Endothelial cell of umbilical vein (primary cell): ENCODE measurements at regions not wholly inside any gene's neighbourhood (a gene's known extent, or its start where the extent isn't known, plus 50 kb on each side); places are given as distances from the start of the nearest gene placed in this dataset.

Experiments used
- BruUV-seq: library from RNA; stranded (reverse); fragments of 400-500 nt; replicated peaks from 2 replicates; lab custom pipeline; 2021; lab: Mats Ljungman, UMichigan
- CTCF ChIA-PET: fragments of 300-600, 350-600 bp; sonication (Branson Sonifier 250); formaldehyde crosslinking; loops from one replicate; lab custom pipeline; 2021; ENCODE audit warnings: antibody characterized with exemption, inconsistent platforms; lab: Charles Lee
- POLR2A ChIA-PET: fragments of 300-600, 350-600 bp; sonication (Branson Sonifier 250); formaldehyde crosslinking; loops from one replicate; lab custom pipeline; 2021; ENCODE audit warnings: antibody characterized with exemption, inconsistent platforms; lab: Charles Lee
- DNase-seq: peaks from one replicate; pipeline ENCODE4 v3.0.0-alpha.2; 2011; ENCODE audit warnings: low read depth, low spot score
- FAIRE-seq: peaks from 2 replicates; lab custom pipeline; 2011; peaks lifted over from hg19 to GRCh38; lab: Jason Lieb, UNC
- H2AFZ ChIP-seq: 2 replicates; pipeline ENCODE4 v1.6.0; 2012; ENCODE audit warnings: low read depth, low read length, control low read depth, inconsistent platforms
- H3K27ac ChIP-seq: 2 replicates; pipeline ENCODE4 v1.5.1; 2011; ENCODE audit warnings: low read depth, mild to moderate bottlenecking, control low read depth, low read length, moderate library complexity; ENCODE audit not compliant: insufficient read depth
- H3K27me3 ChIP-seq, 2 experiments: 2 replicates each; pipeline versions ENCODE4 v1.6.0 to v1.6.1; 2011; ENCODE audit warnings: low read length in 2 of 2, mixed read lengths in 1 of 2; ENCODE audit not compliant: control insufficient read depth in 2 of 2, insufficient read depth in 2 of 2
- H3K36me3 ChIP-seq, 2 experiments: 2 replicates in 1 of 2; 3 replicates in 1 of 2; pipeline ENCODE4 v1.5.1; 2011; ENCODE audit warnings: low read length in 2 of 2, mild to moderate bottlenecking in 1 of 2, moderate library complexity in 1 of 2; ENCODE audit not compliant: control insufficient read depth in 2 of 2, insufficient read depth in 2 of 2; ENCODE audit errors: extremely low read depth in 1 of 2
- H3K4me1 ChIP-seq: 3 replicates; pipeline ENCODE4 v1.5.1; 2011; ENCODE audit warnings: mild to moderate bottlenecking, low read length; ENCODE audit not compliant: control insufficient read depth, insufficient read depth; ENCODE audit errors: extremely low read depth
- H3K4me2 ChIP-seq: 2 replicates; pipeline ENCODE4 v1.6.1; 2011; ENCODE audit warnings: low read length, control low read depth, mixed read lengths; ENCODE audit not compliant: insufficient read depth
- H3K4me3 ChIP-seq, 3 experiments: fragments of 200-600 bp in 1 of 3; sonication (generic), shearing (Covaris generic) in 1 of 3; replicated peaks in 1 of 3; 2 replicates each; pipeline ENCODE4 v1.5.1; 2011 to 2016; ENCODE audit warnings: control low read depth in 3 of 3, low read length in 3 of 3, mild to moderate bottlenecking in 2 of 3, inconsistent platforms in 1 of 3, low read depth in 1 of 3, moderate library complexity in 1 of 3; ENCODE audit not compliant: insufficient read depth in 1 of 3
- H3K79me2 ChIP-seq: 2 replicates; pipeline ENCODE4 v1.6.0; 2012; ENCODE audit warnings: low read length, inconsistent platforms; ENCODE audit not compliant: control insufficient read depth, insufficient read depth
- H3K9ac ChIP-seq: replicated peaks from 2 replicates; pipeline ENCODE3; 2011; ENCODE audit warnings: low read length, control low read depth; ENCODE audit not compliant: insufficient read depth; ENCODE audit errors: extremely low read depth
- H3K9me1 ChIP-seq: replicated peaks from 3 replicates; pipeline ENCODE4 v1.6.0; 2011; ENCODE audit warnings: mild to moderate bottlenecking, low read length; ENCODE audit not compliant: control insufficient read depth, insufficient read depth; ENCODE audit errors: extremely low read depth
- H3K9me3 ChIP-seq: replicated peaks from 2 replicates; pipeline ENCODE4 v1.5.1; 2012; ENCODE audit warnings: low read length, inconsistent platforms; ENCODE audit not compliant: control insufficient read depth, insufficient read depth
- H4K20me1 ChIP-seq: replicated peaks from 2 replicates; pipeline ENCODE3; 2011; ENCODE audit warnings: mild to moderate bottlenecking, low read length; ENCODE audit not compliant: control insufficient read depth, insufficient read depth; ENCODE audit errors: extremely low read depth
- EZH2 ChIP-seq: IDR thresholded peaks from 2 replicates; pipeline ENCODE4 v1.6.1; 2012; ENCODE audit warnings: borderline replicate concordance, low read depth, mild to moderate bottlenecking, moderate library complexity, low read length, inconsistent platforms; ENCODE audit not compliant: severe bottlenecking
- FOS ChIP-seq: IDR thresholded peaks from 2 replicates; pipeline ENCODE4 v1.6.1; 2011; ENCODE audit warnings: mild to moderate bottlenecking, low read length, moderate library complexity, borderline replicate concordance; ENCODE audit not compliant: insufficient read depth
- GATA2 ChIP-seq: IDR thresholded peaks from 2 replicates; pipeline ENCODE4 v1.7.0; 2011; ENCODE audit warnings: low read depth, mild to moderate bottlenecking, moderate library complexity, mixed read lengths, low read length; ENCODE audit not compliant: insufficient read length, insufficient read depth
- JUN ChIP-seq: IDR thresholded peaks from 2 replicates; pipeline ENCODE4 v1.6.1; 2011; ENCODE audit warnings: borderline replicate concordance, low read depth; ENCODE audit not compliant: insufficient read length, insufficient read depth
- MYC ChIP-seq: IDR thresholded peaks from one replicate; pipeline ENCODE4 v1.6.1; 2011; ENCODE audit warnings: mild to moderate bottlenecking, low read depth, low read length
- POLR2A ChIP-seq: IDR thresholded peaks from 2 replicates; pipeline ENCODE4 v1.6.1; 2012; ENCODE audit warnings: low read depth, mild to moderate bottlenecking, control low read depth, low read length
- POLR2AphosphoS5 ChIP-seq: IDR thresholded peaks from 2 replicates; pipeline ENCODE4 v1.6.1; 2012; ENCODE audit warnings: low read depth, mild to moderate bottlenecking, control low read depth, low read length, moderate library complexity; ENCODE audit not compliant: insufficient read depth
- dilution Hi-C: fragments of 300-500 bp; cut with MboI; formaldehyde crosslinking; loops from one replicate; pipeline ENCODE4 v1.15.0; 2019; ENCODE audit warnings: low sequenced_read_pairs; ENCODE audit not compliant: extremely low pct_ligation_motif_present
- intact Hi-C: fragments of 100-400 bp; cut with micrococcal nuclease; formaldehyde crosslinking; loops from one replicate; pipeline ENCODE4 v1.10.0; 2022
- TF ChIP-seq, protein P1 (sequence below), 2 donors: IDR thresholded peaks; 1 replicate in 1 of 2; 2 replicates in 1 of 2; pipeline ENCODE4 v1.5.1; 2011; ENCODE audit warnings: low read length in 2 of 2, mild to moderate bottlenecking in 2 of 2, moderate library complexity in 2 of 2, control low read depth in 1 of 2, inconsistent platforms in 1 of 2, low read depth in 1 of 2; ENCODE audit not compliant: insufficient read depth in 1 of 2; ENCODE audit errors: extremely low read depth in 1 of 2
- TF ChIP-seq, protein P2 (sequence below): IDR thresholded peaks from 2 replicates; pipeline ENCODE4 v1.6.1; 2011; ENCODE audit not compliant: insufficient read depth, insufficient read length

DNA sequence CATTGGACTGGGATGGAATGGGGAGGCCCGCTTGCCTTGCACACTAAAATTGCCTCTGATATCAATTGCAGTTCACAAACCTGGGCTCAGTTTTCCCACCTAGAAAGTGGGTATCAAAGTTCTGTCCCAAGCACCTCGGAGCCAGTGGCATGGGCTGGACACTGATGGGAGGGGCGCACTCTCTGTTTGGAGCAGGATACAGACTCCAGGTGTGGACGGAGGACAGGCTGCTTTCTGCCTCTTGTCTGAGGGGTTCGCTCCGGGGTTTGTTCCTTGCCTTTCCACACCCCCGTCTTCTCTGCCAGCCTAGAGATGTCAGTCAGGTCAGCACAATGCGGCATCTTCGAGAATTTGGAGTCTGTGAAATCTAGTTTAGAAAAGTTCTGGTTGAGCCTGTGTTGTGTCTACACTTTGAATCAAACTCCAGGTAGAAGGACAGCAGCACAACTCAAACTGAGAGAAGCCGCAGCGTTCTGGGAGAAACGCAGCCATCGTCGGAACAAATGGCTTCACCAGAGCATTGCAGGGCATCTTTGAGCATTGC, 141.9 kb downstream of the TEX29 start:
- no peaks in the 10 kb centered on the region for H3K36me3 ChIP-seq

More for the DNA sequence above, 141.9 kb downstream of the TEX29 start:
- DNase-seq = no peak
- TF ChIP-seq JUN = no peak
- TF ChIP-seq, protein P1, sequence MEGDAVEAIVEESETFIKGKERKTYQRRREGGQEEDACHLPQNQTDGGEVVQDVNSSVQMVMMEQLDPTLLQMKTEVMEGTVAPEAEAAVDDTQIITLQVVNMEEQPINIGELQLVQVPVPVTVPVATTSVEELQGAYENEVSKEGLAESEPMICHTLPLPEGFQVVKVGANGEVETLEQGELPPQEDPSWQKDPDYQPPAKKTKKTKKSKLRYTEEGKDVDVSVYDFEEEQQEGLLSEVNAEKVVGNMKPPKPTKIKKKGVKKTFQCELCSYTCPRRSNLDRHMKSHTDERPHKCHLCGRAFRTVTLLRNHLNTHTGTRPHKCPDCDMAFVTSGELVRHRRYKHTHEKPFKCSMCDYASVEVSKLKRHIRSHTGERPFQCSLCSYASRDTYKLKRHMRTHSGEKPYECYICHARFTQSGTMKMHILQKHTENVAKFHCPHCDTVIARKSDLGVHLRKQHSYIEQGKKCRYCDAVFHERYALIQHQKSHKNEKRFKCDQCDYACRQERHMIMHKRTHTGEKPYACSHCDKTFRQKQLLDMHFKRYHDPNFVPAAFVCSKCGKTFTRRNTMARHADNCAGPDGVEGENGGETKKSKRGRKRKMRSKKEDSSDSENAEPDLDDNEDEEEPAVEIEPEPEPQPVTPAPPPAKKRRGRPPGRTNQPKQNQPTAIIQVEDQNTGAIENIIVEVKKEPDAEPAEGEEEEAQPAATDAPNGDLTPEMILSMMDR (IDR thresholded peaks at IDR 0.05; ENCODE audit: extremely low read depth in 1 of 2, insufficient read depth in 1 of 2, low read depth in 1 of 2, low read length in 2 of 2) = no peak
- TF ChIP-seq POLR2A = no peak
- TF ChIP-seq MYC = no peak
- TF ChIP-seq, protein P2, sequence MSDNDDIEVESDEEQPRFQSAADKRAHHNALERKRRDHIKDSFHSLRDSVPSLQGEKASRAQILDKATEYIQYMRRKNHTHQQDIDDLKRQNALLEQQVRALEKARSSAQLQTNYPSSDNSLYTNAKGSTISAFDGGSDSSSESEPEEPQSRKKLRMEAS = no peak
- no peak for TF ChIP-seq POLR2AphosphoS5
- TF ChIP-seq GATA2 = no peak
- TF ChIP-seq FOS = no peak
- no peak for TF ChIP-seq EZH2
- intact Hi-C loops (no loop called here), dilution Hi-C loops (no loop called here)
- Histone ChIP-seq H3K9me1 (no peaks in the 10 kb centered on the region), H3K27me3 (no peaks in the 10 kb centered on the region), H3K27ac (no peak overlapping the region), H3K9me3 (no peaks in the 10 kb centered on the region), H4K20me1 (no peaks in the 10 kb centered on the region), H3K9ac (no peak overlapping the region), H3K4me3 (no peak overlapping the region), H3K79me2 (no peaks in the 10 kb centered on the region), H2AFZ (no peak overlapping the region), H3K4me2 (no peak overlapping the region), H3K4me1 (no peaks in the 10 kb centered on the region)
- BruUV-seq = no TSS peak
- ChIA-PET POLR2A (no interaction called here), CTCF (no interaction called here)
- no peak for FAIRE-seq
